ENCODE measurements at regions not wholly inside any gene's neighbourhood (a gene's known extent, or its start where the extent isn't known, plus 50 kb on each side); places are given as distances from the start of the nearest gene placed in this dataset.

- no peak for TF ChIP-seq CTBP1 (IDR thresholded peaks at IDR 0.05; ENCODE audit: borderline replicate concordance)
- no peak for TF ChIP-seq NFRKB (IDR thresholded peaks at IDR 0.05)
- no peak for TF ChIP-seq BHLHE40 (IDR thresholded peaks at IDR 0.05; ENCODE audit: borderline replicate concordance)
- TF ChIP-seq FOXM1 (IDR thresholded peaks at IDR 0.05; ENCODE audit: borderline replicate concordance), result no peak
- TF ChIP-seq PKNOX1 (IDR thresholded peaks at IDR 0.05), result no peak
- no peak for TF ChIP-seq TARDBP (IDR thresholded peaks at IDR 0.05)
- TF ChIP-seq HDGF (IDR thresholded peaks at IDR 0.05; ENCODE audit: borderline replicate concordance), result no peak
- no peak for TF ChIP-seq L3MBTL2 (conservative IDR thresholded peaks at IDR 0.05)
- TF ChIP-seq SUZ12 (IDR thresholded peaks at IDR 0.05), result no peak
- no peak for TF ChIP-seq SP1 (IDR thresholded peaks at IDR 0.05)
- TF ChIP-seq ARNT (IDR thresholded peaks at IDR 0.05), result no peak
Measured at GRCh38 chr4:186954509-186954908, 230.9 kb upstream of the FAT1 start.
